GM23338 (cell line): ENCODE measurements at regions not wholly inside any gene's neighbourhood (a gene's known extent, or its start where the extent isn't known, plus 50 kb on each side); places are given as distances from the start of the nearest gene placed in this dataset.

ENCODE experiments used
- ATAC-seq: fragments of 200-7000 bp; cut with Tn5 transposase; 3 replicates; pipeline ENCODE4 v1.9.1; 2020
- DNase-seq: peaks from one replicate; pipeline ENCODE4 v3.0.0-alpha.2; 2015; ENCODE audit warnings: low spot score
- H2AFZ ChIP-seq: fragments of 200-600 bp; sonication (generic); 2 replicates; pipeline ENCODE4 v1.8.0; 2016; ENCODE audit warnings: antibody characterized with exemption, mild to moderate bottlenecking, moderate library complexity
- H3F3A ChIP-seq: fragments of 200-600 bp; sonication (generic); replicated peaks from 2 replicates; pipeline ENCODE4 v1.8.0; 2017; ENCODE audit warnings: antibody characterized with exemption, mixed run types, low read depth
- H3K27ac ChIP-seq: fragments of 200-600 bp; sonication (generic); 2 replicates; pipeline ENCODE4 v1.6.1; 2016; ENCODE audit warnings: low read depth
- H3K27me3 ChIP-seq: fragments of 200-600 bp; sonication (generic); 2 replicates; pipeline ENCODE4 v1.8.0; 2016; ENCODE audit warnings: mild to moderate bottlenecking, mixed run types, moderate library complexity; ENCODE audit not compliant: insufficient read depth
- H3K36me3 ChIP-seq: fragments of 200-600 bp; sonication (generic); 2 replicates; pipeline ENCODE4 v1.8.0; 2016; ENCODE audit warnings: mild to moderate bottlenecking; ENCODE audit not compliant: insufficient read depth
- H3K4me1 ChIP-seq: fragments of 200-600 bp; sonication (generic); 2 replicates; pipeline ENCODE4 v1.8.0; 2016; ENCODE audit warnings: mild to moderate bottlenecking, moderate library complexity; ENCODE audit not compliant: insufficient read depth
- H3K4me2 ChIP-seq: fragments of 200-600 bp; sonication (generic); 2 replicates; pipeline ENCODE4 v1.7.1; 2017; ENCODE audit warnings: mixed run types
- H3K4me3 ChIP-seq: fragments of 200-600 bp; sonication (generic); 2 replicates; pipeline ENCODE4 v1.6.1; 2016; ENCODE audit warnings: mixed run types
- H3K79me2 ChIP-seq: fragments of 200-600 bp; sonication (generic); replicated peaks from 2 replicates; pipeline ENCODE4 v1.8.0; 2017; ENCODE audit warnings: mild to moderate bottlenecking; ENCODE audit not compliant: insufficient read depth
- H3K9me2 ChIP-seq: fragments of 200-600 bp; sonication (generic); 2 replicates; pipeline ENCODE4 v1.8.0; 2017; ENCODE audit not compliant: insufficient read depth
- H4K20me1 ChIP-seq: fragments of 200-600 bp; sonication (generic); replicated peaks from 2 replicates; pipeline ENCODE4 v1.8.0; 2017; ENCODE audit warnings: mild to moderate bottlenecking; ENCODE audit not compliant: insufficient read depth
- H3K27ac Mint-ChIP-seq: 2 replicates; pipeline ENCODE4 v1.8.0; 2020; ENCODE audit warnings: inconsistent platforms, mild to moderate bottlenecking, moderate library complexity, mixed read lengths
- H3K27me3 Mint-ChIP-seq: 3 replicates; pipeline ENCODE4 v1.8.0; 2022; ENCODE audit warnings: low read depth, mild to moderate bottlenecking, moderate library complexity, mixed read lengths, inconsistent platforms; ENCODE audit not compliant: insufficient read depth, poor library complexity
- H3K36me3 Mint-ChIP-seq: 3 replicates; pipeline ENCODE4 v1.8.0; 2021; ENCODE audit warnings: low read depth, mild to moderate bottlenecking, inconsistent platforms, moderate library complexity, mixed read lengths
- H3K4me1 Mint-ChIP-seq: 3 replicates; pipeline ENCODE4 v1.8.0; 2020; ENCODE audit warnings: mild to moderate bottlenecking, inconsistent platforms, mixed read lengths
- H3K4me3 Mint-ChIP-seq: 3 replicates; pipeline ENCODE4 v1.8.0; 2021; ENCODE audit warnings: moderate library complexity, mild to moderate bottlenecking, inconsistent platforms, mixed read lengths
- H3K9me3 Mint-ChIP-seq: 3 replicates; pipeline ENCODE4 v1.8.0; 2020; ENCODE audit warnings: moderate library complexity, mild to moderate bottlenecking, inconsistent platforms, mixed read lengths
- CREB1 ChIP-seq: fragments of 250-450 bp; sonication (Bioruptor Pico); IDR thresholded peaks from 2 replicates; pipeline ENCODE4 v1.5.0; 2020; ENCODE audit warnings: low read depth, mild to moderate bottlenecking, moderate library complexity
- CTCF ChIP-seq, 2 experiments: fragments of 200-600 bp in 1 of 2; sonication (generic) in 1 of 2; conservative IDR thresholded peaks; 2 replicates each; pipeline versions ENCODE4 v1.5.1 to v1.6.1; 2016 to 2017; ENCODE audit warnings: antibody characterized with exemption in 2 of 2, low read depth in 2 of 2, mild to moderate bottlenecking in 2 of 2, moderate library complexity in 1 of 2
- ETS1 ChIP-seq: IDR thresholded peaks from 2 replicates; pipeline ENCODE4 v1.6.1; 2016; ENCODE audit warnings: antibody characterized with exemption
- EZH2 ChIP-seq: fragments of 200-600 bp; sonication (generic); IDR thresholded peaks from one replicate; pipeline ENCODE4 v1.8.0; 2017; ENCODE audit warnings: antibody characterized with exemption, mild to moderate bottlenecking, low read depth; ENCODE audit not compliant: unreplicated experiment
- EZH2phosphoT487 ChIP-seq: fragments of 200-600 bp; sonication (generic); IDR thresholded peaks from one replicate; pipeline ENCODE4 v1.8.1; 2018; ENCODE audit warnings: antibody characterized with exemption; ENCODE audit not compliant: unreplicated experiment
- JUNB ChIP-seq: IDR thresholded peaks from one replicate; pipeline ENCODE4 v1.6.1; 2016; ENCODE audit warnings: antibody characterized with exemption; ENCODE audit not compliant: unreplicated experiment
- NANOG ChIP-seq: IDR thresholded peaks from 2 replicates; pipeline ENCODE4 v1.6.1; 2016; ENCODE audit warnings: antibody characterized with exemption, borderline replicate concordance
- POLR2AphosphoS5 ChIP-seq: IDR thresholded peaks from 2 replicates; pipeline ENCODE4 v1.6.1; 2016; ENCODE audit warnings: antibody characterized with exemption, low read depth
- REST ChIP-seq: IDR thresholded peaks from one replicate; pipeline ENCODE4 v1.6.1; 2018; ENCODE audit warnings: antibody characterized with exemption; ENCODE audit not compliant: unreplicated experiment
- ZNF114 ChIP-seq: fragments of 250-450 bp; sonication (Bioruptor Pico); IDR thresholded peaks from 2 replicates; pipeline ENCODE4 v1.5.0; 2020; ENCODE audit warnings: mild to moderate bottlenecking, moderate library complexity
- ZNF331 ChIP-seq: fragments of 250-450 bp; sonication (Bioruptor Pico); IDR thresholded peaks from 2 replicates; pipeline ENCODE4 v1.5.0; 2020; ENCODE audit warnings: low read depth, mild to moderate bottlenecking, moderate library complexity
- ZNF462 ChIP-seq: fragments of 250-450 bp; sonication (Bioruptor Pico); IDR thresholded peaks from 2 replicates; pipeline ENCODE4 v1.5.0; 2020; ENCODE audit warnings: mild to moderate bottlenecking, moderate library complexity

GRCh38 chr2:41863062-41863461 lies 184.8 kb upstream of the PKDCC start (continued):
- TF ChIP-seq ZNF462 (CRISPR knock-in tag) (no peak), NANOG (no peak), EZH2phosphoT487 (no peak), POLR2AphosphoS5 (no peak)

- ATAC-seq: peak; percentile 31
- Histone ChIP-seq H3K27me3 (no peaks in the 10 kb centered on the region), H3F3A (no peaks in the 10 kb centered on the region), H3K9me2 (0 out of 2 replicates have a peak, but pooled peaks cover 3% of the 10 kb centered on the region), H3K27ac (no peak overlapping the region), H3K4me1 (peaks cover 10% of the 10 kb centered on the region), H3K79me2 (no peaks in the 10 kb centered on the region), H3K4me2 (peak overlapping the region; percentile 5; the same call in 1 of the 2 replicates), H2AFZ (peak overlapping the region; percentile 83; the same call in 1 of the 2 replicates), H3K4me3 (peak overlapping the region; percentile 15; the same call in 1 of the 2 replicates), H4K20me1 (no peaks in the 10 kb centered on the region), H3K36me3 (no peaks in the 10 kb centered on the region)
- Mint-ChIP-seq H3K27ac (no peak overlapping the region), H3K4me1 (peaks cover 15% of the 10 kb centered on the region), H3K36me3 (no peaks in the 10 kb centered on the region), H3K9me3 (no peaks in the 10 kb centered on the region), H3K4me3 (no peak overlapping the region), H3K27me3 (peaks cover 2% of the 10 kb centered on the region)
- TF ChIP-seq ZNF114 (CRISPR knock-in tag) (no peak), EZH2 (no peak), REST (no peak), JUNB (no peak), CREB1 (CRISPR knock-in tag) (no peak), ETS1 (no peak), ZNF331 (CRISPR knock-in tag) (no peak), CTCF (conservative IDR thresholded peaks at IDR 0.05; ENCODE audit: low read depth in 2 of 2) (no peak), NANOG (no peak), EZH2phosphoT487 (no peak)
- peak; percentile 56 for DNase-seq
These were observed 182.6 kb upstream of the PKDCC start for GRCh38 chr2:41865263-41865662.
